ENCODE measurements at regions not wholly inside any gene's neighbourhood (a gene's known extent, or its start where the extent isn't known, plus 50 kb on each side); places are given as distances from the start of the nearest gene placed in this dataset.

DNA sequence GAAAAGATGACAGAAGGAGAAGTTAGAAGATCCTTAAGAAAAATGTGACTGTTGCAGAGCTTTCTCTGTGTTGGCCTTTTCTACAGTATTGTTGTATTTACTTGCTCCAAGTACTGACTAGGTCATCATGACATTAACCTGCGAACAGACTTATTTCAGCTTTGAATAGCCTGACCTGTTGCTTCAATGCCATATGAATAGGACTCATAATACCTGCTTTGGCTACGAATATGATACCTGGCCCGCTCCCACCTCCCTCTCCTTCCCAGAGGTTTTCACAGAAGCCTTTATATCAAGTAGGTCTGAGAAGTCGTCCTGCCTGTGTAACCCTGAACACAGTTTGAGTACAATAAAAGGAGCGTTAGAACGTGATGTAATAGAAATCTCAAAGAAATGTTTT, 169.6 kb upstream of the PGR start:
- no peak for ATAC-seq
- no peaks in the 10 kb centered on the region for H3K36me3 Mint-ChIP-seq
- TF ChIP-seq, protein P1, sequence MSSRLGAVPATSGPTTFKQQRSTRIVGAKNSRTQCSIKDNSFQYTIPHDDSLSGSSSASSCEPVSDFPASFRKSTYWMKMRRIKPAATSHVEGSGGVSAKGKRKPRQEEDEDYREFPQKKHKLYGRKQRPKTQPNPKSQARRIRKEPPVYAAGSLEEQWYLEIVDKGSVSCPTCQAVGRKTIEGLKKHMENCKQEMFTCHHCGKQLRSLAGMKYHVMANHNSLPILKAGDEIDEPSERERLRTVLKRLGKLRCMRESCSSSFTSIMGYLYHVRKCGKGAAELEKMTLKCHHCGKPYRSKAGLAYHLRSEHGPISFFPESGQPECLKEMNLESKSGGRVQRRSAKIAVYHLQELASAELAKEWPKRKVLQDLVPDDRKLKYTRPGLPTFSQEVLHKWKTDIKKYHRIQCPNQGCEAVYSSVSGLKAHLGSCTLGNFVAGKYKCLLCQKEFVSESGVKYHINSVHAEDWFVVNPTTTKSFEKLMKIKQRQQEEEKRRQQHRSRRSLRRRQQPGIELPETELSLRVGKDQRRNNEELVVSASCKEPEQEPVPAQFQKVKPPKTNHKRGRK (CRISPR knock-in tag; IDR thresholded peaks at IDR 0.05; ENCODE audit: borderline replicate concordance) = no peak
- TF ChIP-seq ZNF416 (CRISPR knock-in tag; IDR thresholded peaks at IDR 0.05) (no peak), FOXK1 (CRISPR knock-in tag; IDR thresholded peaks at IDR 0.05) (no peak), ZNF396 (CRISPR knock-in tag; IDR thresholded peaks at IDR 0.05; ENCODE audit: borderline replicate concordance) (no peak), SOX15 (CRISPR knock-in tag; IDR thresholded peaks at IDR 0.05) (no peak), JUN (CRISPR knock-in tag; IDR thresholded peaks at IDR 0.05) (no peak), HMGA2 (CRISPR knock-in tag; IDR thresholded peaks at IDR 0.05) (no peak), ZBTB21 (CRISPR knock-in tag; IDR thresholded peaks at IDR 0.05; ENCODE audit: borderline replicate concordance) (no peak), CBFB (CRISPR knock-in tag; IDR thresholded peaks at IDR 0.05; ENCODE audit: low read depth) (no peak), ZNF317 (CRISPR knock-in tag; IDR thresholded peaks at IDR 0.05; ENCODE audit: borderline replicate concordance, low read depth) (no peak), NR1H2 (CRISPR knock-in tag; IDR thresholded peaks at IDR 0.05) (no peak), PRRX2 (CRISPR knock-in tag; IDR thresholded peaks at IDR 0.05) (no peak)
- TF ChIP-seq, protein P2, sequence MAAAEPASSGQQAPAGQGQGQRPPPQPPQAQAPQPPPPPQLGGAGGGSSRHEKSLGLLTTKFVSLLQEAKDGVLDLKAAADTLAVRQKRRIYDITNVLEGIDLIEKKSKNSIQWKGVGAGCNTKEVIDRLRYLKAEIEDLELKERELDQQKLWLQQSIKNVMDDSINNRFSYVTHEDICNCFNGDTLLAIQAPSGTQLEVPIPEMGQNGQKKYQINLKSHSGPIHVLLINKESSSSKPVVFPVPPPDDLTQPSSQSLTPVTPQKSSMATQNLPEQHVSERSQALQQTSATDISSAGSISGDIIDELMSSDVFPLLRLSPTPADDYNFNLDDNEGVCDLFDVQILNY (CRISPR knock-in tag; IDR thresholded peaks at IDR 0.05) = no peak
- TF ChIP-seq, protein P3, sequence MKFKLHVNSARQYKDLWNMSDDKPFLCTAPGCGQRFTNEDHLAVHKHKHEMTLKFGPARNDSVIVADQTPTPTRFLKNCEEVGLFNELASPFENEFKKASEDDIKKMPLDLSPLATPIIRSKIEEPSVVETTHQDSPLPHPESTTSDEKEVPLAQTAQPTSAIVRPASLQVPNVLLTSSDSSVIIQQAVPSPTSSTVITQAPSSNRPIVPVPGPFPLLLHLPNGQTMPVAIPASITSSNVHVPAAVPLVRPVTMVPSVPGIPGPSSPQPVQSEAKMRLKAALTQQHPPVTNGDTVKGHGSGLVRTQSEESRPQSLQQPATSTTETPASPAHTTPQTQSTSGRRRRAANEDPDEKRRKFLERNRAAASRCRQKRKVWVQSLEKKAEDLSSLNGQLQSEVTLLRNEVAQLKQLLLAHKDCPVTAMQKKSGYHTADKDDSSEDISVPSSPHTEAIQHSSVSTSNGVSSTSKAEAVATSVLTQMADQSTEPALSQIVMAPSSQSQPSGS (CRISPR knock-in tag; IDR thresholded peaks at IDR 0.05; ENCODE audit: borderline replicate concordance, low read depth) = no peak
- TF ChIP-seq, protein P4, sequence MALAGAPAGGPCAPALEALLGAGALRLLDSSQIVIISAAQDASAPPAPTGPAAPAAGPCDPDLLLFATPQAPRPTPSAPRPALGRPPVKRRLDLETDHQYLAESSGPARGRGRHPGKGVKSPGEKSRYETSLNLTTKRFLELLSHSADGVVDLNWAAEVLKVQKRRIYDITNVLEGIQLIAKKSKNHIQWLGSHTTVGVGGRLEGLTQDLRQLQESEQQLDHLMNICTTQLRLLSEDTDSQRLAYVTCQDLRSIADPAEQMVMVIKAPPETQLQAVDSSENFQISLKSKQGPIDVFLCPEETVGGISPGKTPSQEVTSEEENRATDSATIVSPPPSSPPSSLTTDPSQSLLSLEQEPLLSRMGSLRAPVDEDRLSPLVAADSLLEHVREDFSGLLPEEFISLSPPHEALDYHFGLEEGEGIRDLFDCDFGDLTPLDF (CRISPR knock-in tag; IDR thresholded peaks at IDR 0.05) = no peak
- TF ChIP-seq, protein P5, sequence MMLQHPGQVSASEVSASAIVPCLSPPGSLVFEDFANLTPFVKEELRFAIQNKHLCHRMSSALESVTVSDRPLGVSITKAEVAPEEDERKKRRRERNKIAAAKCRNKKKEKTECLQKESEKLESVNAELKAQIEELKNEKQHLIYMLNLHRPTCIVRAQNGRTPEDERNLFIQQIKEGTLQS (CRISPR knock-in tag; conservative IDR thresholded peaks at IDR 0.05) = no peak
- TF ChIP-seq, protein P6, sequence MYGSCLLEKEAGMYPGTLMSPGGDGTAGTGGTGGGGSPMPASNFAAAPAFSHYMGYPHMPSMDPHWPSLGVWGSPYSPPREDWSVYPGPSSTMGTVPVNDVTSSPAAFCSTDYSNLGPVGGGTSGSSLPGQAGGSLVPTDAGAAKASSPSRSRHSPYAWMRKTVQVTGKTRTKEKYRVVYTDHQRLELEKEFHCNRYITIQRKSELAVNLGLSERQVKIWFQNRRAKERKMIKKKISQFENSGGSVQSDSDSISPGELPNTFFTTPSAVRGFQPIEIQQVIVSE (CRISPR knock-in tag; IDR thresholded peaks at IDR 0.05; ENCODE audit: borderline replicate concordance) = no peak
- ChIA-PET POLR2A (no interaction called here), CTCF (no interaction called here)
- H3K4me3 Mint-ChIP-seq = no peak overlapping the region
- H3K9me3 Mint-ChIP-seq = peaks cover 18% of the 10 kb centered on the region
- no peaks in the 10 kb centered on the region for H3K27me3 Mint-ChIP-seq (ENCODE audit: low read depth)
- H3K4me1 Mint-ChIP-seq = no peaks in the 10 kb centered on the region
- H3K27ac Mint-ChIP-seq = no peak overlapping the region
- no peak for DNase-seq (ENCODE audit: low spot score)

DNA sequence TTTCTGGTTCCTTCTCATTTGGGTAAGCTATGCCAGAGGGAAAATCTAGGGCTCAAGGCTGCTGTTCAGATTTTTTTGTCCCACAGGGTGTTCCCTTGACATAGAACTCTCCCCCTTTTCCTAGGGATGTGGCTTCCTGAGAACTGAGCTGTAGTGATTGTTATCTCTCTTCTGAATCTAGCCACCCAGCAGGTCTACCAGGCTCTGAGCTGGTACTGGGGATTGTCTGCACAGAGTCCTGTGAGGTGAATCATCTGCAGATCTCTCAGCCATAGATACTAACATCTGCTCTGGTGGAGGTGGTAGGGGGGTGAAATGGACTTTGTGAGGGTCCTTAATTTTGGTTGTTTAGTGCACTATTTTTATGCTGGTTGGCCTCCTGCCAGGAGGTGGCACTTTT, 167.3 kb upstream of the PGR start:
- Mint-ChIP-seq H3K4me3 (no peak overlapping the region), H3K27ac (no peak overlapping the region), H3K27me3 (ENCODE audit: low read depth) (no peaks in the 10 kb centered on the region), H3K9me3 (peaks cover 18% of the 10 kb centered on the region), H3K4me1 (no peaks in the 10 kb centered on the region), H3K36me3 (no peaks in the 10 kb centered on the region)
- POLR2A ChIA-PET = no interaction called here
- ATAC-seq (no peak), DNase-seq (ENCODE audit: low spot score) (no peak)
- no peak for TF ChIP-seq PRRX2 (CRISPR knock-in tag; IDR thresholded peaks at IDR 0.05)
- no peak for TF ChIP-seq ATF1 (CRISPR knock-in tag; IDR thresholded peaks at IDR 0.05)
- no peak for TF ChIP-seq RORB (CRISPR knock-in tag; IDR thresholded peaks at IDR 0.05)
- TF ChIP-seq ZNF671 (CRISPR knock-in tag; IDR thresholded peaks at IDR 0.05) = no peak
- TF ChIP-seq NFYB (CRISPR knock-in tag; conservative IDR thresholded peaks at IDR 0.05; ENCODE audit: low read depth) = no peak
- TF ChIP-seq SP1 (CRISPR knock-in tag; conservative IDR thresholded peaks at IDR 0.05) = no peak
- TF ChIP-seq ZNF219 (CRISPR knock-in tag; IDR thresholded peaks at IDR 0.05; ENCODE audit: borderline replicate concordance) = no peak
- no peak for TF ChIP-seq TCF7 (CRISPR knock-in tag; IDR thresholded peaks at IDR 0.05; ENCODE audit: low read depth)
- TF ChIP-seq MXD4 (CRISPR knock-in tag; IDR thresholded peaks at IDR 0.05; ENCODE audit: borderline replicate concordance) = no peak
- no peak for TF ChIP-seq ETV6 (CRISPR knock-in tag; IDR thresholded peaks at IDR 0.05)
- no peak for TF ChIP-seq ZBTB21 (CRISPR knock-in tag; IDR thresholded peaks at IDR 0.05; ENCODE audit: borderline replicate concordance)
- no peak for TF ChIP-seq NR1H2 (CRISPR knock-in tag; IDR thresholded peaks at IDR 0.05)
- no peak for TF ChIP-seq ZNF416 (CRISPR knock-in tag; IDR thresholded peaks at IDR 0.05)
- TF ChIP-seq ZNF138 (CRISPR knock-in tag; conservative IDR thresholded peaks at IDR 0.05) = no peak
- no peak for TF ChIP-seq NR2C2 (CRISPR knock-in tag; IDR thresholded peaks at IDR 0.05)
- TF ChIP-seq, protein P7, sequence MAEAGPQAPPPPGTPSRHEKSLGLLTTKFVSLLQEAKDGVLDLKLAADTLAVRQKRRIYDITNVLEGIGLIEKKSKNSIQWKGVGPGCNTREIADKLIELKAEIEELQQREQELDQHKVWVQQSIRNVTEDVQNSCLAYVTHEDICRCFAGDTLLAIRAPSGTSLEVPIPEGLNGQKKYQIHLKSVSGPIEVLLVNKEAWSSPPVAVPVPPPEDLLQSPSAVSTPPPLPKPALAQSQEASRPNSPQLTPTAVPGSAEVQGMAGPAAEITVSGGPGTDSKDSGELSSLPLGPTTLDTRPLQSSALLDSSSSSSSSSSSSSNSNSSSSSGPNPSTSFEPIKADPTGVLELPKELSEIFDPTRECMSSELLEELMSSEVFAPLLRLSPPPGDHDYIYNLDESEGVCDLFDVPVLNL (CRISPR knock-in tag; IDR thresholded peaks at IDR 0.05; ENCODE audit: borderline replicate concordance, low read depth) = no peak
- TF ChIP-seq, protein P8, sequence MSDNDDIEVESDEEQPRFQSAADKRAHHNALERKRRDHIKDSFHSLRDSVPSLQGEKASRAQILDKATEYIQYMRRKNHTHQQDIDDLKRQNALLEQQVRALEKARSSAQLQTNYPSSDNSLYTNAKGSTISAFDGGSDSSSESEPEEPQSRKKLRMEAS (CRISPR knock-in tag; IDR thresholded peaks at IDR 0.05) = no peak
- CTCF ChIA-PET = interaction anchor here (0.5 kb wide), 1 partner anchor 1244 kb away, joined by 3 read pairs; no protein-coding TSS in a partner anchor

All from WTC11 (cell line).